Activated naive CD8-positive, alpha-beta T cell treated with anti-CD3 and anti-CD28 coated beads, Interleukin-2, amount 50 U/mL, for 16 hours (primary cell): ENCODE measurements at regions not wholly inside any gene's neighbourhood (a gene's known extent, or its start where the extent isn't known, plus 50 kb on each side); places are given as distances from the start of the nearest gene placed in this dataset.

Experiments
- DNase-seq: peaks from one replicate; pipeline ENCODE4 v3.0.0-alpha.2; 2020; ENCODE audit warnings: low read depth, low spot score

- no peak for DNase-seq
Observed at GRCh38 chr4:177569434-177569833, 127.2 kb upstream of the AGA start.

DNA sequence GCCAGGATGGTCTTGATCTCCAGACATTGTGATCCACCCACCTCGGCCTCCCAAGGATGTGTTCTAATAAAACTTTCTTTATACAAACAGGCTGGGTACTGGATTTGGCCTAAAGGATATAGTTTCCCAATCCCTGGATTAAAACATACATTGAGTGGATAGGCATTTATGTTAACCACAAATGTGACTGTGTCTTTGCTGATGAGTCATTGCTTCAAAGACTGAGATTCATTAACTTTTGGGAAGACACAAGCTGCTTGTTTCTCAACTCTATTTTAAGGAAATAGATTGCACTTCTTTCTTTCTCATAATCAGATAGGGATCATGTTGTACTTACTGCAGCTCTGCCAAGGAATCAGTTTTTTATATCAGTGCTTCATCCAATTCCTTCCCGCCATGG, 131.3 kb upstream of the AGA start:
- DNase-seq, result no peak

GRCh38 chr4:177574446-177574845, 132.2 kb upstream of the AGA start:
- DNase-seq, result no peak

DNA sequence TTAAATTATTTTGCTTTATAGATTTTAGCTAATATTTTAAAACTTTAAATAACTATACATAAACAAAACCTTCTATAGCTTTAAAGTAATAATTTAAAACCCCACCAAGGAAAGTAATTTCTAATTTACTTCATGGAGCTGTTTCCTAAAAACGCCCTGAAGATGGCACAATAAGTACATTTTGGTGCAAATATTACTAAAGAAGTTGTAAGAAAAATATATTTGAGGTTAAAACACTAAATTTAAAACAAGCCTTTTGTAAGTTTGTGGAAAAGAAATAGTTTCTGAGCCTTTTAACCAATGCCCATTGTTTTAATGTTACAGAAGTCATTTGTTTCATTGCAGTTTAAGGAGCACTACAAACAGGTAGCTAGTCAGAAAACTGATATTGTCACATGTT, 137.4 kb upstream of the AGA start:
- no peak for DNase-seq

GRCh38 chr4:177582992-177583391, 140.8 kb upstream of the AGA start:
- no peak for DNase-seq

- DNase-seq, result no peak
Observed at GRCh38 chr4:177587989-177588388, 145.8 kb upstream of the AGA start.

DNA sequence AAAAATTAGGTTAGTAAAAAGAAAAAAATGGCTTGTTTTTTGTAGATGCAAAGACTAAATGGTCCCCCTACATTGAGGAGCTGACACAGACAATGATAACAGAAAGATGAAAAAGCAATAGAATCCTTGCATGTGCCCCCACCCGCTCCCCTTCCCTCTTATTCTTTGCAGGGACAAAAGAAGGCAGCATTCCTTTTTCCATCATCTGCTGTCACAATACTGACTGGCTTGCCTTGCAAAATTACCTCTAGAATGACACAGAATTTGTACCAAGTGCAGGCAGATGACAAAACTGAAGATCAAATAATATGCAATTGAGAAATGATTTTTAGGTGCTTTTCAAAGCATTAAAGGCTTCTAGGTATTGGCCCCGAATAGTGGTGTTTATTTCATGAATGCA, 153.1 kb upstream of the AGA start:
- DNase-seq, result no peak

DNA sequence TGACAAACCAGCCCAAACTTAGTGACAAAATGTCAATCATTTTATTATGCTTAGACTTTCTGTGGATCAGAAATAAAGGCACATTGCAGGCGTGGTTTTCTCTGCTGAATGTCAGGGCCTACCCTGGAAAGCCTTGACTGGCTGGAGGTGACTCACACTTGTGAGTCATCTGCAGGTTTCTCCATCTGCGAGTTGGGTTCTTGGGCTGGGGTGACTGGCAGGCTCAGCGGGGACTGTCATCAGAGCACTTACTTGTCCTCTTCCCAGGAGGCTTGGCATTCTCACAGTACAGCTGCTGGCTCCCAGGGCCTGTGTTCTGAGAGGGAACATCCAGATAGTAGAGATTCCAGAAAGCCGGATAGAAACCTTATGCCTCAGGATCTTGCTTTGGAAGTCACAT, 153.8 kb upstream of the AGA start:
- no peak for DNase-seq

- no peak for DNase-seq
Observed at GRCh38 chr4:177596991-177597390, 154.8 kb upstream of the AGA start.

GRCh38 chr4:177605252-177605651, 163.0 kb upstream of the AGA start:
- no peak for DNase-seq

DNA sequence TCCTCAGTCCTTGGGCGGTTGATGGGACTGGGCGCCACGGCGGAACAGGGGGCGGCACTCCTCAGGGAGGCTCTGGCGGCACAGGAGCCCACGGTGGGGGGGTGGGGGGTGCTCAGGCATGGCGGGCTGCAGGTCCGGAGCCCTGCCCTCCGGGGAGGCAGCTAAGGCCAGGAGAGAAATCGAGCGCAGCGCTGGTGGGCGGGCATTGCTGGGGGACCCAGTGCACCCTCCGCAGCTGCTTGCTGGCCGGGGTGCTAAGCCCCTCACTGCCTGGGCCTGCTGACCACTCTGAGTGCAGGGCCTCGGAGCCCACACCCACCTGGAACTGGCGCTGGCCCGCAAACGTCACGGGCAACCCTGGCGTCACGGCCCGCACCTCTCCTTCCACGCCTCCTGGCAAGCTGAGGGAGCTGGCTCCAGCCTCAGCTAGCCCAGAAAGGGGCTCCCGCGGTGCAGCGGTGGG, 164.9 kb upstream of the AGA start:
- DNase-seq, result no peak

- no peak for DNase-seq
Observed at GRCh38 chr4:177611974-177612664, 169.9 kb upstream of the AGA start.

GRCh38 chr4:177612684-177613083, 170.4 kb upstream of the AGA start:
- DNase-seq, result no peak

GRCh38 chr4:177632481-177632880, 190.2 kb upstream of the AGA start:
- no peak for DNase-seq

DNA sequence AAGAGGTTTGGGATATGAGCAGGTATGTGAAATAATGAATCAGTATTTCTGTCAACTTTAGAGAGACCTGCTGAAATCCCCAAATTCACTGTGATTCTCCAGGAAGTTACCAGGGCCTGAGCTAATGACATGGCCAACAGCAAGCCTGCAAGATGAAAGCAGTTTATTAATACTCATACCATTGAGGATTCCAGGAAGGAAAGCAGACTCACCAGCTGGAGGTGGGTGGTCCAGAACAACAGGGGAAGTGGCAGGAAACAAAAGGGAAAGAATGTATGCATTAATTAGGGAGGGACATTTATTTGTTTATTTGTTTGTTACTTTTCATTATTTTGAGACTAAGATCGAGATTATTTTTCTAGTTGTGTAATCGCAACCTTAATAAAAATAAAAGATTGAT, 196.6 kb upstream of the AGA start:
- no peak for DNase-seq

GRCh38 chr4:177640864-177641263, 198.6 kb upstream of the AGA start:
- no peak for DNase-seq

- DNase-seq, result no peak
Observed at GRCh38 chr4:177660223-177660622, 218.0 kb upstream of the AGA start.

GRCh38 chr4:177667687-177668086, 225.4 kb upstream of the AGA start:
- DNase-seq, result no peak

- DNase-seq, result no peak
Observed at GRCh38 chr4:177671387-177671786, 229.2 kb upstream of the AGA start.

DNA sequence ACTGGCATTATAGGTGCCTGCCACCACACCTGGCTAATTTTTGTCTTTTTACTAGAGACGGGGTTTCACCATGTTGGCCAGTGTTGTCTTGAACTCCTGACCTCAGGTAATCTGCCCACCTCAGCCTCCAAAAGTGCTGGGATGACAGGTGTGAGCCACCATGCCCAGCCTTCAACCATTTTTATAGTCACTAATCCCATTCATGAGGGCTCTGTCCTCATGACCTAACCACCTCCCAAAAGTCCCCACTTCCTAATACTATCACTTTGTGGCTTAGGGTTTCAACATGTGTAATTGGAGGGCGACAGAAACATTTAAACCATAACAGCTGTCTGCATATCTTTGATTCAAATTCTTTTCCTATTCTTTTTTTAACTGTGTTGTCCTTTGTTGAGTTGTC, 229.6 kb upstream of the AGA start:
- no peak for DNase-seq

- no peak for DNase-seq
Observed at GRCh38 chr4:177673985-177674489, 231.8 kb upstream of the AGA start.

DNA sequence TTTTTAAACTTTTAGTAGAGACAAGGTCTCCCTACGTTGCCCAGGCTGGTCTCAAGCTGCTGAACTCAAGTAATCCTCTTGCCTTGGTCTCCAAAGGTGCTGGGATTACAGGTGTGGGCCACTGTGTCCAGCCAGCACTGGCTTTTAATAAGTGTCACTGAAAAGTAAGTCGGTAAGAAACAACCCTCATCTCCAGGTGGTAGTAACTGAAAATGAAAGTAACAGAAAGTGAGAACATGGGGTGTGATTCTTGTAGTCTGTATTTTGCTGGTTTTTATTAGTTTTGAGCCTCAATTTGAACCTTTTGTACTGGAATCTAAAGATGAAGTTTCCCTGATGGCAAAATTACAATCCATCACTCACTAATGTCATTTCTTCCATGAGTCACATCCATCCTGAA, 238.1 kb upstream of the AGA start:
- no peak for DNase-seq

- DNase-seq, result no peak
Observed at GRCh38 chr4:177681902-177682301, 239.7 kb upstream of the AGA start.

GRCh38 chr4:177687117-177687516, 244.9 kb upstream of the AGA start:
- DNase-seq, result no peak
